ENCODE measurements at regions not wholly inside any gene's neighbourhood (a gene's known extent, or its start where the extent isn't known, plus 50 kb on each side); places are given as distances from the start of the nearest gene placed in this dataset.
"Not testable (repeated sequence)": the region's sequence is repeated elsewhere in the genome, so short reads cannot be mapped to it uniquely, and the experiment has no call there.

DNA sequence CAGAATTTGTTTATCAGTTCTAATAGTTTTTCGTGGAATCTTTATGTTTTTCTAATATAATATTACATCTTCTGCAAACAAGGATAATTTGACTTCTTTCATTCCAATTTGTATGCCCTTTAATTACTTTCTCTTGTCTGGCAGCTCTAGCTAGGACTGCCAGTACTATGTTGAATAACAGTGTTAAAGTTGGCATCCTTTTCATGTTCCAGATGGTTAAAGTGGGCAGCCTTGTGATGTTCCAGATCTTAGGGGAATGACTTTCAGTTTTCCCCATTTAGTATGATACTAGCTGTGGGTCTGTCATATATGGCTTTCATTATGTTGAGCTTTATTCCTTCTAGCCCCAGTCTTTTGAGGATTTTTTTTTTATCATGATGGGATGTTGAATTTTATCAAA lies 220.6 kb upstream of the WDFY3 start:
- intact Hi-C loops (cut with DNase I; ENCODE audit: low total_unique reads): no loop called here
- Histone ChIP-seq H3K27me3 (no peaks in the 10 kb centered on the region), H3K4me1 (no peaks in the 10 kb centered on the region), H3K27ac (no peak overlapping the region), H3K9me3 (peaks cover 0 to 7% (median 0%) of the 10 kb centered on the region in 4 donors), H3K4me3 (no peak overlapping the region), H3K36me3 (no peaks in the 10 kb centered on the region)
- no peak for DNase-seq
- TF ChIP-seq POLR2AphosphoS5 (IDR thresholded peaks at IDR 0.05): no peak
- TF ChIP-seq, protein P1, sequence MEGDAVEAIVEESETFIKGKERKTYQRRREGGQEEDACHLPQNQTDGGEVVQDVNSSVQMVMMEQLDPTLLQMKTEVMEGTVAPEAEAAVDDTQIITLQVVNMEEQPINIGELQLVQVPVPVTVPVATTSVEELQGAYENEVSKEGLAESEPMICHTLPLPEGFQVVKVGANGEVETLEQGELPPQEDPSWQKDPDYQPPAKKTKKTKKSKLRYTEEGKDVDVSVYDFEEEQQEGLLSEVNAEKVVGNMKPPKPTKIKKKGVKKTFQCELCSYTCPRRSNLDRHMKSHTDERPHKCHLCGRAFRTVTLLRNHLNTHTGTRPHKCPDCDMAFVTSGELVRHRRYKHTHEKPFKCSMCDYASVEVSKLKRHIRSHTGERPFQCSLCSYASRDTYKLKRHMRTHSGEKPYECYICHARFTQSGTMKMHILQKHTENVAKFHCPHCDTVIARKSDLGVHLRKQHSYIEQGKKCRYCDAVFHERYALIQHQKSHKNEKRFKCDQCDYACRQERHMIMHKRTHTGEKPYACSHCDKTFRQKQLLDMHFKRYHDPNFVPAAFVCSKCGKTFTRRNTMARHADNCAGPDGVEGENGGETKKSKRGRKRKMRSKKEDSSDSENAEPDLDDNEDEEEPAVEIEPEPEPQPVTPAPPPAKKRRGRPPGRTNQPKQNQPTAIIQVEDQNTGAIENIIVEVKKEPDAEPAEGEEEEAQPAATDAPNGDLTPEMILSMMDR (IDR thresholded peaks at IDR 0.05): no peak
- no peak for TF ChIP-seq EP300 (IDR thresholded peaks at IDR 0.05)
- whole genome bisulfite sequencing, 5 donors: 40 to 81% (median 77%) methylated on average over 1 of the region's 1 CpG

DNA sequence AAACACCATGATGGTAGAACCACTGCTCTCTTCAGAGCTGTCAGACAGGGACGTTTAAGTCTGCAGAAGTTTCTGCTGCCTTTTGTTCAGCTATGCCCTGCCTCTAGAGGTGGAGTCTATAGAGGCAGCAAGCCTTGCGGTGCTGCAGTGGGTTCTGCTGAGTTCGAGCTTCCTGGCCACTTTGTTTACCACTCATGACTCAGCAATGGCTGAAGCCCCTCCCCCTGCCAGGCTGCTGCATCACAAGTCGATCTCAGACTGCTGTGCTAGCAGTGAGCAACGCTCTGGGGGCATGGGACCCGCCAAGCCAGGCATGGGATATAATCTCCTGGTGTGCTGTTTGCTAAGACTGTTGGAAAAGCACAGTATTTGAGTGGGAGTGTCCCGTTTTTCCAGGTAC lies 229.5 kb upstream of the WDFY3 start:
- H3K27ac ChIP-seq; intact Hi-C loops (cut with DNase I; ENCODE audit: low total_unique reads); H3K27me3 ChIP-seq; H3K4me1 ChIP-seq; H3K4me3 ChIP-seq; H3K36me3 ChIP-seq; DNase-seq: not testable (repeated sequence)
- WGBS, 5 donors: 75 to 84% (median 78%) methylated on average over 5 to 7 of the region's 7 CpGs
- H3K9me3 ChIP-seq: peaks cover 5 to 12% (median 10%) of the 10 kb centered on the region in 4 donors

DNA sequence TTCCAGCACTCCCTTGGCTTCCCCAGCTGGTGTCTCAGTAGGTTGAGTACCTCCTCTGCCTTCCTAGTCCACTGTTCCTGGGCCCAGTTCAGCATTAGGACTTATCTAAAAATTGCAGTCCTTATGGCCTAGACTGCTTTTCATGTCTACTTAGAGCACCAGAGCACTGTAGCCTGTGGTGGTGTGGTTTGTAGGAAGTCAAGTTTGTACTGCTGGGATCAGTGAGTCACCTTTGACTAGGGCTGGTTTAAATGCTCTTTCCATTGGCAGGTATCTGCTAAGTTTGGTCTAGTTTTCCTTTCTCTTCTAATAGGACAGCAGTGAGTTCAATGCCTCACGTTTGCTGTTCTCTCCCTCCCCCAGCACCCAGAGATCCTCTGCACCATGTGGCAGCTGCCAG lies 233.6 kb upstream of the WDFY3 start:
- Histone ChIP-seq H3K9me3 (peaks cover 5 to 16% (median 12%) of the 10 kb centered on the region in 4 donors), H3K27me3 (no peaks in the 10 kb centered on the region), H3K27ac (no peak overlapping the region), H3K36me3 (no peaks in the 10 kb centered on the region), H3K4me3 (no peak overlapping the region), H3K4me1 (no peaks in the 10 kb centered on the region)
- no peak for TF ChIP-seq EP300 (IDR thresholded peaks at IDR 0.05)
- TF ChIP-seq, protein P1 (IDR thresholded peaks at IDR 0.05): no peak
- no peak for TF ChIP-seq POLR2A (IDR thresholded peaks at IDR 0.05)
- TF ChIP-seq POLR2AphosphoS5 (IDR thresholded peaks at IDR 0.05): no peak
- DNase-seq: no peak
- intact Hi-C loops (cut with DNase I; ENCODE audit: low total_unique reads): no loop called here
- 20 to 65% (median 63%) methylated on average over 1 of the region's 1 CpG for WGBS, 5 donors

DNA sequence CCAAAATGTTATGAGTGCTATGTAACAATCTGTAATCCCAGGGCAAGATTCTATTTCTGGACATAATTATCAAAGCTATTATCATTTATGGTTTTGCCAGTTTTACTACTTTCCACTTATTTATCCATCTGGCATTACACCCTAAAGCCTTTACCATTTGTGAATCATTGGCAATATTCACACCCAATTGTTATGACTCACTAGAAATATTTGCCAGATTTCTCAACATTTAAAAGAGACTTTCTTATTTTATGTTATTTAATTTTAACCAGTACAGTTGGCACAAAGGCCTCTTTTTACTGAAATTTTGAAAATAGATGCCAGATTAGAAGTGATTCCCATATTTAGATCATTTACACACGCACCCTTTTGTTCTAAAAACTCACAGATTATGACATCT lies 242.7 kb upstream of the WDFY3 start:
- TF ChIP-seq EP300 (IDR thresholded peaks at IDR 0.05) (no peak), POLR2AphosphoS5 (IDR thresholded peaks at IDR 0.05) (no peak), POLR2A (IDR thresholded peaks at IDR 0.05) (no peak)
- TF ChIP-seq, protein P1 (IDR thresholded peaks at IDR 0.05): no peak
- DNase-seq: no peak
- WGBS, 5 donors: 72 to 83% (median 80%) methylated on average over 1 of the region's 1 CpG
- no peak overlapping the region for H3K27ac ChIP-seq
- H3K36me3 ChIP-seq: no peaks in the 10 kb centered on the region
- no peak overlapping the region for H3K4me3 ChIP-seq
- no peaks in the 10 kb centered on the region for H3K4me1 ChIP-seq
- H3K27me3 ChIP-seq: no peaks in the 10 kb centered on the region
- intact Hi-C loops (cut with DNase I; ENCODE audit: low total_unique reads): no loop called here
- H3K9me3 ChIP-seq: peaks cover 0 to 18% (median 16%) of the 10 kb centered on the region in 4 donors

DNA sequence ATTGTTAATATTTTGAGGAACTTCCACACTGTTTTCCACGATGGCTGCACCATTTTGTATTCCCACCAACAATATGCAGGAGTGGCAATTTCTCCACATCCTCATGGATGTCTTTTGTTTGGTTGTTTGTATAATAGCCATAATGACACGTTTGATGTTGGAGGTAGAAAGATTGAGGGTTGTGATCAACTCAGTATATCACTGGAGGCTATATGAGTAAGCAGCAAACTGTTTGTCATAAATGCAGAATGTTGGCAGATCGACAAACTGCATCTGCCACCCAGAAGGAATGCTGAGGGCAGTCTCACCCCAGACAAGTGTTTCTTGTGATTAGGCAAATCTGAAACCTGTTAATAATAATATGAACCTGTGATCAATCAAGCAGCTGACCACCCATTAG lies 243.9 kb upstream of the WDFY3 start:
- intact Hi-C loops (cut with DNase I; ENCODE audit: low total_unique reads): no loop called here
- Histone ChIP-seq H3K4me1 (no peaks in the 10 kb centered on the region), H3K4me3 (no peak overlapping the region), H3K9me3 (peaks cover 0 to 17% (median 14%) of the 10 kb centered on the region in 4 donors), H3K36me3 (no peaks in the 10 kb centered on the region), H3K27me3 (no peaks in the 10 kb centered on the region), H3K27ac (no peak overlapping the region)
- TF ChIP-seq, protein P1 (IDR thresholded peaks at IDR 0.05): no peak
- no peak for TF ChIP-seq POLR2AphosphoS5 (IDR thresholded peaks at IDR 0.05)
- WGBS, 5 donors: 54 to 70% (median 63%) methylated on average over 3 of the region's 3 CpGs
- no peak for DNase-seq

DNA sequence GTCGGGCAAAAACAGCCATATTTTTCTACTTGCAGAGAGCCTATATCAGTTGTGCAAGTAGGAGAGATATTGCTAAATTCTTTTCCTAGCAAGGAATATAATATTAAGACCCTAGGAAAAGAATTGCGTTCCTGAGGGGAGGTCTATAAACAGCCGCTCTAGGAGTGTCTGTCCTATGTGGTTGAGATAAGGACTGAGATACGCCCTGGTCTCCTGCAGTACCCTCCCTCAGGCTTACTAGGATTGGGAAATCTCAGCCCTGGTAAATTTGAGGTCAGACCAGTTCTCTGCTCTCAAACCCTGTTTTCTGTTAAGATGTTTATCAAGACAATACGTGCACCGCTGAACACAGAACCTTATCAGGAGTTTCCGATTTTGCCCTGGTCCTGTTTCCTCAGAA lies 250.1 kb upstream of the WDFY3 start:
- intact Hi-C loops (cut with DNase I; ENCODE audit: low total_unique reads); H3K27ac ChIP-seq; DNase-seq; H3K4me1 ChIP-seq; H3K36me3 ChIP-seq; H3K4me3 ChIP-seq; H3K27me3 ChIP-seq: not testable (repeated sequence)
- 61 to 94% (median 86%) methylated on average over 7 of the region's 7 CpGs for WGBS, 5 donors
- peaks cover 5 to 32% (median 20%) of the 10 kb centered on the region in 4 donors for H3K9me3 ChIP-seq

Data from stomach (tissue), 8 donors.